ENCODE measurements at regions not wholly inside any gene's neighbourhood (a gene's known extent, or its start where the extent isn't known, plus 50 kb on each side); places are given as distances from the start of the nearest gene placed in this dataset.

GRCh38 chr1:96926176-96926575 lies 204.6 kb downstream of the PTBP2 start:
- DNase-seq, result no peak
- Histone ChIP-seq H3K4me2 (ENCODE audit: insufficient read depth, insufficient read length, low read length) (no peak overlapping the region), H3T11ph (ENCODE audit: low read length) (no peak overlapping the region), H3K79me1 (ENCODE audit: insufficient read depth, low read depth, low read length, poor library complexity, severe bottlenecking) (no peaks in the 10 kb centered on the region), H3K9me3 (ENCODE audit: control insufficient read depth, low read depth, low read length) (no peaks in the 10 kb centered on the region), H2BK15ac (ENCODE audit: low read depth, low read length) (no peak overlapping the region), H3K56ac (ENCODE audit: insufficient read length, low read depth, low read length) (no peak overlapping the region), H2BK12ac (ENCODE audit: insufficient read length, low read depth, low read length) (no peak overlapping the region), H3K18ac (ENCODE audit: insufficient read length, low read depth, low read length) (no peak overlapping the region), H2AK5ac (ENCODE audit: insufficient read length, low read length) (no peak overlapping the region), H4K20me1 (ENCODE audit: control insufficient read depth, insufficient read depth, insufficient read length) (no peaks in the 10 kb centered on the region), H3K23ac (ENCODE audit: insufficient read length, low read depth, low read length) (no peak overlapping the region), H2BK120ac (ENCODE audit: low read depth, low read length, poor library complexity, severe bottlenecking) (no peak overlapping the region), H3K27me3 (ENCODE audit: insufficient read depth, low read length) (no peaks in the 10 kb centered on the region), H2BK5ac (ENCODE audit: insufficient read length, low read length) (no peak overlapping the region), H4K8ac (replicated peaks; ENCODE audit: insufficient read length, low read depth, low read length) (no peak overlapping the region), H3K23me2 (ENCODE audit: insufficient read length, low read depth, low read length, poor library complexity, severe bottlenecking) (no peaks in the 10 kb centered on the region), H3K9ac (ENCODE audit: extremely low read depth, insufficient read length, low read length) (no peak overlapping the region), H3K14ac (ENCODE audit: insufficient read depth, low read length) (no peak overlapping the region), H3K79me2 (ENCODE audit: insufficient read depth, low read length) (no peaks in the 10 kb centered on the region), H3K27ac (ENCODE audit: insufficient read length, low read depth, low read length) (no peak overlapping the region), H4K5ac (ENCODE audit: insufficient read length, low read depth, low read length) (no peak overlapping the region), H2BK20ac (ENCODE audit: low read depth, low read length, poor library complexity, severe bottlenecking) (no peak overlapping the region), H3K4me1 (ENCODE audit: insufficient read depth, low read length) (no peaks in the 10 kb centered on the region), H3K4ac (ENCODE audit: low read depth, low read length) (no peak overlapping the region), H4K91ac (ENCODE audit: insufficient read length, low read depth, low read length) (no peak overlapping the region), H2AFZ (ENCODE audit: low read length) (no peak overlapping the region)
- Mint-ChIP-seq H3K9me3 (peaks cover 32 to 36% of the 10 kb centered on the region in 2 experiments), H3K36me3 (ENCODE audit: insufficient read depth in 1 of 3, low read depth in 3 of 3) (peaks cover 13 to 48% (median 15%) of the 10 kb centered on the region in 3 experiments), H3K27ac (no peak overlapping the region), H3K4me3 (no peak overlapping the region), H3K27me3 (ENCODE audit: low read depth) (no peaks in the 10 kb centered on the region; the same call in 1 of the 2 replicates), H3K4me1 (peaks cover 2 to 5% of the 10 kb centered on the region in 2 experiments; a peak in 3 of 4 replicates)
- no peak for TF ChIP-seq CTCF (conservative IDR thresholded peaks at IDR 0.05)

All from H9 (cell line).